K562 (cell line): ENCODE measurements at regions not wholly inside any gene's neighbourhood (a gene's known extent, or its start where the extent isn't known, plus 50 kb on each side); places are given as distances from the start of the nearest gene placed in this dataset.

Source experiments
- ATAC-seq: fragments of 200-7000 bp; cut with Tn5 transposase; 3 replicates; pipeline ENCODE4 v1.9.1; 2020; ENCODE audit warnings: moderate library complexity
- BruUV-seq: library from RNA; stranded (reverse); fragments of 400-500 nt; replicated peaks from 2 replicates; lab custom pipeline; 2021; lab: Mats Ljungman, UMichigan
- CTCF ChIA-PET: fragments of 300-600 bp; formaldehyde crosslinking; extraction: SDS; loops from one replicate; lab custom pipeline; 2021; ENCODE audit warnings: low intra/inter-chr PET ratio; lab: Yijun Ruan, JAX
- POLR2A ChIA-PET: fragments of 300-600, 350-650 bp; sonication (Branson Sonifier 250); formaldehyde crosslinking; extraction: SDS; loops from one replicate; lab custom pipeline; 2021; ENCODE audit warnings: antibody characterized with exemption, inconsistent platforms; lab: Yijun Ruan, JAX
- DNase-seq, 4 experiments: peaks; one replicate each; pipeline versions ENCODE4 v3.0.0 to v3.0.0-alpha.2; 2011 to 2018; ENCODE audit warnings: low spot score in 3 of 4, mixed read lengths in 3 of 4; ENCODE audit errors: extremely low read depth in 1 of 4
- FAIRE-seq: peaks from 2 replicates; lab custom pipeline; 2011; peaks lifted over from hg19 to GRCh38; lab: Jason Lieb, UNC
- H2AFZ ChIP-seq: 2 replicates; pipeline ENCODE4 v1.6.0; 2011; ENCODE audit warnings: low read depth, low read length, control low read depth, inconsistent platforms
- H3K27ac ChIP-seq: fragments of 200-600 bp; 3 replicates; pipeline ENCODE4 v1.8.0; 2011; ENCODE audit warnings: low read depth, mild to moderate bottlenecking, control low read depth, inconsistent platforms, low read length, moderate library complexity, mixed read lengths; ENCODE audit errors: extremely low read depth
- H3K27me3 ChIP-seq, 2 experiments: fragments of 300-600 bp in 1 of 2; 2 replicates in 1 of 2; 3 replicates in 1 of 2; pipeline versions ENCODE4 v1.6.0 to v1.8.0; 2011; ENCODE audit warnings: inconsistent platforms in 2 of 2, low read length in 2 of 2, mild to moderate bottlenecking in 1 of 2, mixed read lengths in 1 of 2, moderate library complexity in 1 of 2; ENCODE audit not compliant: control insufficient read depth in 2 of 2, insufficient read depth in 2 of 2
- H3K36me3 ChIP-seq: fragments of 300-600 bp; 3 replicates; pipeline ENCODE4 v1.8.0; 2011; ENCODE audit warnings: mild to moderate bottlenecking, low read length, inconsistent platforms; ENCODE audit not compliant: control insufficient read depth, insufficient read depth
- H3K4me1 ChIP-seq, 2 experiments: fragments of 200-600 bp in 1 of 2; replicated peaks in 1 of 2; 2 replicates in 1 of 2; 3 replicates in 1 of 2; pipeline versions ENCODE4 v1.5.1 to v1.8.0; 2011; ENCODE audit warnings: inconsistent platforms in 2 of 2, low read length in 2 of 2, mild to moderate bottlenecking in 1 of 2, mixed read lengths in 1 of 2, moderate library complexity in 1 of 2; ENCODE audit not compliant: control insufficient read depth in 2 of 2, insufficient read depth in 2 of 2
- H3K4me2 ChIP-seq: 2 replicates; pipeline ENCODE4 v1.6.1; 2011; ENCODE audit warnings: low read length, control low read depth, inconsistent platforms, mixed read lengths; ENCODE audit not compliant: insufficient read depth
- H3K4me3 ChIP-seq: fragments of 200-600 bp; sonication (generic), shearing (Covaris generic); 2 replicates; pipeline ENCODE4 v1.5.1; 2016; ENCODE audit warnings: control low read depth, inconsistent platforms
- H3K79me2 ChIP-seq: fragments of 200-600 bp; 3 replicates; pipeline ENCODE4 v1.8.0; 2011; ENCODE audit warnings: low read length, inconsistent platforms; ENCODE audit not compliant: control insufficient read depth, insufficient read depth
- H3K9ac ChIP-seq, 2 experiments: 2 replicates each; pipeline versions ENCODE4 v1.6.0 to v1.6.1; 2011; ENCODE audit warnings: low read depth in 2 of 2, low read length in 2 of 2, control low read depth in 1 of 2, inconsistent platforms in 1 of 2, mild to moderate bottlenecking in 1 of 2, mixed read lengths in 1 of 2; ENCODE audit not compliant: insufficient read depth in 1 of 2
- H3K9me1 ChIP-seq: one replicate; pipeline ENCODE4 v1.6.0; 2011; ENCODE audit warnings: inconsistent platforms, mild to moderate bottlenecking, low read length, moderate library complexity; ENCODE audit not compliant: control insufficient read depth, insufficient read depth
- H3K9me3 ChIP-seq: replicated peaks from 2 replicates; pipeline ENCODE4 v1.5.1; 2011; ENCODE audit warnings: low read depth, low read length, inconsistent platforms; ENCODE audit not compliant: control insufficient read depth, insufficient read depth
- H4K20me1 ChIP-seq: replicated peaks from 2 replicates; pipeline ENCODE4 v1.6.1; 2011; ENCODE audit warnings: low read length, inconsistent platforms, mixed read lengths; ENCODE audit not compliant: control insufficient read depth, insufficient read depth
- BRF2 ChIP-seq: IDR thresholded peaks from 3 replicates; pipeline ENCODE4 v1.6.1; 2011; ENCODE audit warnings: borderline replicate concordance, mild to moderate bottlenecking; ENCODE audit not compliant: insufficient read length, insufficient read depth
- CTCF ChIP-seq, 3 experiments: IDR thresholded peaks in 2 of 3; conservative IDR thresholded peaks in 1 of 3; 2 replicates each; pipeline ENCODE4 v1.5.1; 2011 to 2012; ENCODE audit warnings: low read length in 3 of 3, mild to moderate bottlenecking in 3 of 3, control low read depth in 2 of 3, improper control_type of control experiment in 1 of 3, inconsistent platforms in 1 of 3, low read depth in 1 of 3, mixed read lengths in 1 of 3, moderate library complexity in 1 of 3; ENCODE audit not compliant: insufficient read depth in 2 of 3
- POLR2H ChIP-seq: IDR thresholded peaks from 2 replicates; pipeline ENCODE4 v1.6.1; 2016; ENCODE audit warnings: missing genetic modification characterization, low read depth, mild to moderate bottlenecking, control low read depth, missing compliant biosample characterization, moderate library complexity
- PTBP1 ChIP-seq: fragments of 200-400 bp; formaldehyde crosslinking; IDR thresholded peaks from 2 replicates; pipeline ENCODE4 v1.6.1; 2017; ENCODE audit warnings: low read depth, low read length
- RAD51 ChIP-seq: fragments of 450-650 bp; IDR thresholded peaks from 2 replicates; pipeline ENCODE4 v1.7.1; 2016; ENCODE audit warnings: low read depth, mild to moderate bottlenecking, borderline replicate concordance
- RFX5 ChIP-seq: IDR thresholded peaks from 2 replicates; pipeline ENCODE4 v1.6.1; 2011; ENCODE audit warnings: low read depth, mild to moderate bottlenecking, improper control_type of control experiment, low read length
- RUNX1 ChIP-seq: sonication (generic); IDR thresholded peaks from 2 replicates; pipeline ENCODE4 v1.6.1; 2016; ENCODE audit warnings: antibody characterized with exemption, low read depth
- U2AF1 ChIP-seq: fragments of 200-400 bp; formaldehyde crosslinking; optimal IDR thresholded peaks from 2 replicates; pipeline ENCODE3; 2017; ENCODE audit warnings: mild to moderate bottlenecking, low read depth, low read length, moderate library complexity
- XRCC5 ChIP-seq: fragments of 200-400 bp; formaldehyde crosslinking; IDR thresholded peaks from 2 replicates; pipeline ENCODE4 v1.6.1; 2017; ENCODE audit warnings: low read depth, mild to moderate bottlenecking, low read length
- ZBTB1 ChIP-seq: sonication (generic); formaldehyde crosslinking; IDR thresholded peaks from 2 replicates; pipeline ENCODE4 v1.8.1; 2023; ENCODE audit warnings: missing genetic modification reagents, low read depth, mild to moderate bottlenecking, borderline replicate concordance
- ZNF175 ChIP-seq: fragments of 200-800 bp; sonication (Bioruptor generic); IDR thresholded peaks from 2 replicates; pipeline ENCODE4 v1.6.1; 2016; ENCODE audit warnings: low read depth, mild to moderate bottlenecking, missing genetic modification characterization, missing compliant biosample characterization
- ZNF707 ChIP-seq: fragments of 250-450 bp; sonication (Bioruptor Pico); conservative IDR thresholded peaks from 2 replicates; pipeline ENCODE4 v1.8.0; 2022; ENCODE audit warnings: inconsistent platforms, mild to moderate bottlenecking, moderate library complexity
- ZNF785 ChIP-seq: fragments of 250-450 bp; sonication (Bioruptor Pico); IDR thresholded peaks from 2 replicates; pipeline ENCODE4 v1.4.0; 2020; ENCODE audit warnings: mild to moderate bottlenecking
- WGBS: fragments of 100-300 bp; shearing (Covaris generic); methylation state at CpG from one replicate; pipeline ENCODE4 v1.1.6; 2016; ENCODE audit warnings: low coverage, mixed read lengths; ENCODE audit not compliant: insufficient coverage; ENCODE audit errors: missing lambda C conversion rate; 5-methylcytosine and 5-hydroxymethylcytosine counted together
- in situ Hi-C: fragments of 300-500 bp; cut with MboI; formaldehyde crosslinking; loops from 4 replicates; pipeline ENCODE4 v1.15.0; 2018; ENCODE audit warnings: inconsistent platforms, mixed read lengths
- intact Hi-C: fragments of 100-400 bp; cut with micrococcal nuclease; formaldehyde crosslinking; loops from 2 replicates; pipeline ENCODE4 v1.14.2; 2022

GRCh38 chr14:48384821-48385220, 709.4 kb upstream of the MDGA2 start:
- Histone ChIP-seq H3K9me3 (no peaks in the 10 kb centered on the region), H3K9me1 (no peaks in the 10 kb centered on the region), H3K27me3 (no peaks in the 10 kb centered on the region), H3K79me2 (no peaks in the 10 kb centered on the region), H2AFZ (no peak overlapping the region), H4K20me1 (no peaks in the 10 kb centered on the region), H3K4me2 (no peak overlapping the region), H3K9ac (no peak overlapping the region), H3K4me1 (no peaks in the 10 kb centered on the region), H3K36me3 (no peaks in the 10 kb centered on the region), H3K4me3 (no peak overlapping the region), H3K27ac (no peak overlapping the region)
- 0% methylated on average over 1 of the region's 1 CpG for WGBS
- in situ Hi-C loops, result no loop called here
- no TSS peak for BruUV-seq
- TF ChIP-seq ZBTB1 (CRISPR knock-in tag), result no peak
- TF ChIP-seq ZNF175 (CRISPR knock-in tag), result no peak
- no peak for TF ChIP-seq RAD51
- TF ChIP-seq BRF2, result no peak
- TF ChIP-seq RFX5, result no peak
- no peak for TF ChIP-seq ZNF707 (CRISPR knock-in tag)
- TF ChIP-seq POLR2H (tag), result no peak
- TF ChIP-seq XRCC5, result no peak
- no peak for TF ChIP-seq PTBP1
- no peak for TF ChIP-seq CTCF (IDR thresholded peaks at IDR 0.05 in 2 of 3, conservative IDR thresholded peaks at IDR 0.05 in 1 of 3; ENCODE audit: insufficient read depth in 2 of 3, low read depth in 1 of 3, low read length in 3 of 3)
- TF ChIP-seq RUNX1, result no peak
- no peak for TF ChIP-seq ZNF785 (CRISPR knock-in tag)
- TF ChIP-seq U2AF1, result no peak
- ATAC-seq (no peak), FAIRE-seq (no peak), DNase-seq (no peak)
- intact Hi-C loops, result no loop called here
- ChIA-PET CTCF (no interaction called here), POLR2A (no interaction called here)
